GM12873 (cell line): ENCODE measurements at regions not wholly inside any gene's neighbourhood (a gene's known extent, or its start where the extent isn't known, plus 50 kb on each side); places are given as distances from the start of the nearest gene placed in this dataset.

ENCODE experiments used
- TF ChIP-seq, protein P1 (sequence below): IDR thresholded peaks from 2 replicates; pipeline ENCODE4 v1.5.1; 2012; ENCODE audit warnings: low read depth, mild to moderate bottlenecking, moderate library complexity, low read length, control low read depth; ENCODE audit not compliant: insufficient read depth; ENCODE audit errors: missing control alignments

GRCh38 chr5:96198356-96199058 lies 234.5 kb downstream of the PCSK1 start:
- TF ChIP-seq, protein P1, sequence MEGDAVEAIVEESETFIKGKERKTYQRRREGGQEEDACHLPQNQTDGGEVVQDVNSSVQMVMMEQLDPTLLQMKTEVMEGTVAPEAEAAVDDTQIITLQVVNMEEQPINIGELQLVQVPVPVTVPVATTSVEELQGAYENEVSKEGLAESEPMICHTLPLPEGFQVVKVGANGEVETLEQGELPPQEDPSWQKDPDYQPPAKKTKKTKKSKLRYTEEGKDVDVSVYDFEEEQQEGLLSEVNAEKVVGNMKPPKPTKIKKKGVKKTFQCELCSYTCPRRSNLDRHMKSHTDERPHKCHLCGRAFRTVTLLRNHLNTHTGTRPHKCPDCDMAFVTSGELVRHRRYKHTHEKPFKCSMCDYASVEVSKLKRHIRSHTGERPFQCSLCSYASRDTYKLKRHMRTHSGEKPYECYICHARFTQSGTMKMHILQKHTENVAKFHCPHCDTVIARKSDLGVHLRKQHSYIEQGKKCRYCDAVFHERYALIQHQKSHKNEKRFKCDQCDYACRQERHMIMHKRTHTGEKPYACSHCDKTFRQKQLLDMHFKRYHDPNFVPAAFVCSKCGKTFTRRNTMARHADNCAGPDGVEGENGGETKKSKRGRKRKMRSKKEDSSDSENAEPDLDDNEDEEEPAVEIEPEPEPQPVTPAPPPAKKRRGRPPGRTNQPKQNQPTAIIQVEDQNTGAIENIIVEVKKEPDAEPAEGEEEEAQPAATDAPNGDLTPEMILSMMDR = no peak

DNA sequence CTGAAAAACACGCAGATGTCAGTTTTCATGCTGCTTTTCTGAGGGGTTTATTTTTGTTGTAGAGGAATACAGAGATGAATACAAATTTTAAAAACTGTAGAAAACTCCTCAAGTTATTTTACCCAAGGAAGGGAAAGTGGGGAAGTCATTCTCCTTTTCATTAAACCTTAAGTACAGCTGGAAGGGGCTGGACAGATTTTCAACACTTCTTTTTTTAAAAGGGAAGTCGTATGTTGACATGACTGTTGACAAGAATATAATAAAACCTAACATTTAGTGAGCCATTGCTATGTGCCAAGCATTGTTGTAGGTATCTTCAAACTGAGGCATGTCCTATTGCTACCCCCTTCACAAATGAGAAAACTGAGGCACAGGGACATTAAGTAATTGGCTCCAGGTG lies 235.7 kb upstream of the ELL2 start:
- TF ChIP-seq, protein P1 = no peak

DNA sequence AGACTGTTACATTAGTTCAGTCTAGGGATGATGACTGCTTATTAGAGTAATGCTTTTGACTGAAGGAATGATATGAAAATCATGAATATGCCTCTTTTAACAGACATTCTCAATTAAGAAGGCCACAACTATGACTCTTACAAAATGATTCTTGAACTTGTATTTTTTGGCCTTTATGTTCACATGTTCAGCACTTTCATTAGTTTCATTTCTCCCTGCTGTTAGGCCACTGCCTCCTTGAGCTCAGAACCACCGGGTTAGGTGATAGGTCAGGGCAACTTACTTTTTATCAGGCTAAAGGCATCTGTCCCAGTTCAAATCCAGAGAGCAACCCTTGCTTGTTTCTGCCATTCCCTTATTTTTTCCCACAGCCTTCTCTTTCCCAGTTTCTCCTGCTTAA lies 235.2 kb upstream of the ELL2 start:
- TF ChIP-seq, protein P1 = no peak

DNA sequence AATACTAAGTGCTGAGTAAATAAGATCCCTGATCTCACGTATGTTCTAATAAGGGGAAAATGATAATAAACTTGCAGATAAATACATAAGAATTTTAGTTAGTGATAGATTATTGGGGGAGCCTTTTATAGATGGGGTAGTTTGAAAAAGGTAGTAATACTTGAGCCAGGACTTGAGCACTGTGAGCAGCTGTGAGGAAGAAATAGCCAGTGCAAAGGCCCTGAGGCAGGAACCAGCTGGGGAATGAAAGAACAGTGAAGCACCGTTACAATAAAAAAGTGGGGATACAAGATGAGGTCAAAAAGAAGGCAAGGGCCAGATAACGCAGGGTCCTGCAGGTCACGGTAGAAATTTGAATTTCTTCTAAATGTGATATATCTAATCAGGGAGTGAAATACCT lies 234.8 kb upstream of the ELL2 start:
- TF ChIP-seq, protein P1 = no peak

DNA sequence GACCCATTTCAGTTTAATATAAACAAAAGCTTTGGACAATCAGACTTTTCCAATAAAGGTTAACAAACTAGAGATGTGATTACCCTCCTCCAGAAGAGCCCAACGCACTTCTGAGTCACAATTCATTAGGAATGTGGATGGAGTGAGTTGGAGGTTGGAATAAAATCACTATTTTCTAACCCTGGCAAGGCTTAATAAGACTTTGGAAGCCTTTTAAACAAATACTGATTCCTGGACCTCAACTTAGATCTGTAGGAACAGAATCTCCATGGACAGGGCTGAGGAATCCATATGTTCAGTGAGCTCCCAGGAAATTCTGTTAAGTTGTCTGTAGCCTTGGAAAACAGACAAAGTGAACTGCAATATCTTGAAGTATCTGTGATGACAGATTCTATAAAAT lies 233.5 kb upstream of the ELL2 start:
- TF ChIP-seq, protein P1 = no peak

- TF ChIP-seq, protein P1 = no peak
These were observed 232.9 kb upstream of the ELL2 start for GRCh38 chr5:96194593-96194992.

DNA sequence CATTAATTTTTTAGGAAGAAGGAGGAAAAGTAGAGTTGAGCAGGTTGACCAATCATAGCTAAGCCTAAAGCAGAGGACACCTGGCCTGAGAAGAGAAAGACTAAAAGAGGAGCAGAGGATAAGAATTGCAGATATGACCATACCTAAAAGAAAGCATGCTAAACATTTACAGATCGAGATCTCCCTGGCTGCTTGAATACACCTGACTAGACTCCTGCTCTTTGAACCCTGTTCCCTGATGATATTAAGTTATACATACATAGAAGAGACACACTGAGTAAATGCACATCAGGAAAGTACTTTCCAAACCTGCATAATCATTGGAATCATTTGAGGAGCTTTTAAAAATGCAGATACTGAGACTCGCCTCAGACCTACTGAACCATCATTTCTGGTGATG lies 232.3 kb upstream of the ELL2 start:
- TF ChIP-seq, protein P1 = no peak
